T-cell (primary cell): ENCODE measurements at regions not wholly inside any gene's neighbourhood (a gene's known extent, or its start where the extent isn't known, plus 50 kb on each side); places are given as distances from the start of the nearest gene placed in this dataset.

Experiments
- ATAC-seq, 4 experiments: fragments of 200-7000 bp in 3 of 4; fragments of 150-1000 bp in 1 of 4; cut with Tn5 transposase; replicated peaks in 1 of 4; 1 replicate in 3 of 4; 2 replicates in 1 of 4; pipeline ENCODE4 v1.10.0; 2021; ENCODE audit warnings: moderate library complexity in 3 of 4, mild to moderate bottlenecking in 2 of 4, moderate number of reproducible peaks in 1 of 4
- CTCF ChIA-PET, 2 donors: fragments of 300-600 bp; sonication (Branson Sonifier 250); formaldehyde crosslinking; loops; one replicate each; lab custom pipeline; 2022; ENCODE audit warnings: antibody characterized with exemption in 2 of 2; lab: Charles Lee
- POLR2A ChIA-PET, 2 donors: fragments of 300-600 bp; sonication (Branson Sonifier 250); formaldehyde crosslinking; loops; one replicate each; lab custom pipeline; 2022; ENCODE audit warnings: antibody characterized with exemption in 2 of 2; lab: Charles Lee
- DNase-seq, 35 experiments: peaks; one replicate each; pipeline versions ENCODE4 v3.0.0 to v3.0.0-alpha.2; 2013 to 2023
- H3K27ac ChIP-seq: one replicate; pipeline ENCODE4 v1.5.1; 2013; ENCODE audit warnings: low read length
- H3K27me3 ChIP-seq, 2 experiments: replicated peaks in 1 of 2; 1 replicate in 1 of 2; 2 replicates in 1 of 2; pipeline versions ENCODE4 v1.6.1 to v1.7.0; 2013; ENCODE audit warnings: low read length in 1 of 2, mixed read lengths in 1 of 2; ENCODE audit not compliant: control insufficient read depth in 2 of 2, insufficient read depth in 2 of 2; ENCODE audit errors: extremely low read depth in 1 of 2
- H3K36me3 ChIP-seq, 2 donors: 1 replicate in 1 of 2; 2 replicates in 1 of 2; pipeline versions ENCODE4 v1.6.1 to v1.7.0; 2013; ENCODE audit warnings: low read length in 1 of 2; ENCODE audit not compliant: control insufficient read depth in 2 of 2, insufficient read depth in 1 of 2; ENCODE audit errors: extremely low read depth in 1 of 2
- H3K4me1 ChIP-seq, 2 experiments: 1 replicate in 1 of 2; 2 replicates in 1 of 2; pipeline versions ENCODE4 v1.6.1 to v1.7.0; 2013; ENCODE audit warnings: low read length in 2 of 2, mixed read lengths in 1 of 2; ENCODE audit not compliant: insufficient read depth in 2 of 2, control insufficient read depth in 1 of 2; ENCODE audit errors: extremely low read depth in 1 of 2
- H3K4me3 ChIP-seq, 2 donors: 1 replicate in 1 of 2; 2 replicates in 1 of 2; pipeline versions ENCODE4 v1.5.1 to v1.7.0; 2013; ENCODE audit warnings: mild to moderate bottlenecking in 2 of 2, low read length in 1 of 2, moderate library complexity in 1 of 2; ENCODE audit not compliant: control insufficient read depth in 1 of 2; ENCODE audit errors: extremely low read depth in 1 of 2
- H3K9me3 ChIP-seq: 2 replicates; pipeline ENCODE4 v1.7.0; 2013
- H3K27ac Mint-ChIP-seq, 2 donors: one replicate each; pipeline ENCODE4 v1.8.0; 2020 to 2021; ENCODE audit warnings: mild to moderate bottlenecking in 2 of 2, mixed read lengths in 2 of 2
- H3K27me3 Mint-ChIP-seq, 2 donors: one replicate each; pipeline ENCODE4 v1.8.0; 2021 to 2022; ENCODE audit warnings: mixed read lengths in 2 of 2
- H3K36me3 Mint-ChIP-seq: one replicate; pipeline ENCODE4 v1.8.0; 2021; ENCODE audit warnings: mixed read lengths
- H3K4me1 Mint-ChIP-seq, 3 donors: one replicate each; pipeline ENCODE4 v1.8.0; 2020 to 2022; ENCODE audit warnings: mixed read lengths in 3 of 3, mild to moderate bottlenecking in 1 of 3
- H3K4me3 Mint-ChIP-seq, 3 donors: one replicate each; pipeline ENCODE4 v1.8.0; 2020 to 2022; ENCODE audit warnings: mild to moderate bottlenecking in 3 of 3, mixed read lengths in 3 of 3, moderate library complexity in 3 of 3
- H3K9me3 Mint-ChIP-seq, 3 donors: one replicate each; pipeline ENCODE4 v1.8.0; 2020 to 2022; ENCODE audit warnings: mixed read lengths in 3 of 3
- whole genome bisulfite sequencing: methylation state at CpG from one replicate; pipeline ENCODE4 v1.1.5; 2013; ENCODE audit warnings: missing lambda C conversion rate; ENCODE audit not compliant: insufficient coverage; 5-methylcytosine and 5-hydroxymethylcytosine counted together

DNA sequence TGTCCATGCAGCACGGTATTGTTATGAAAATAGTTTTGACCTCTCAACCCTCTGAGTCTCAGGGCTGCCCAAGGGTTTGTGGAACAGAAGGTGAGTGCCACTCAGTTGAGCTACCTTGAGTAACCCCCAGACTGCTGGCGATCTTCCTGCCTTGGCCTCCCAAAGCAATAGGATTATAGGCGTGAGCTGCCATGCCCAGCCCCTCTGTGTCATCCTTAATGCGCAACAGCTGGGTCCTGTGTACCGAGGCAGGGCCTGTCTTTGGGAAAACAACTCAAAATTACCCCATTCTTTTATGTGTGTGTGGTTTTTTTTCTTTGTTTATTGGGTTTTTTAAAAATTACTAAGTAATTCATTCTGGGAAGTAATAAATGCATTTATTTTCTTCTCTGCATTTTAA, 78.3 kb upstream of the TPM1 start:
- Mint-ChIP-seq H3K36me3 (no peaks in the 10 kb centered on the region), H3K4me1 (no peaks in the 10 kb centered on the region), H3K9me3 (no peaks in the 10 kb centered on the region), H3K27ac (no peak overlapping the region), H3K27me3 (no peaks in the 10 kb centered on the region), H3K4me3 (no peak overlapping the region)
- Histone ChIP-seq H3K4me1 (no peaks in the 10 kb centered on the region), H3K9me3 (no peaks in the 10 kb centered on the region), H3K36me3 (no peaks in the 10 kb centered on the region), H3K4me3 (no peak overlapping the region), H3K27ac (no peak overlapping the region), H3K27me3 (peaks cover 0 to 9% of the 10 kb centered on the region in 2 experiments)
- ATAC-seq, result no peak
- no peak for DNase-seq
- ChIA-PET CTCF (no interaction called here), POLR2A (no interaction called here)
- WGBS, result 92% methylated on average over 2 of the region's 5 CpGs

DNA sequence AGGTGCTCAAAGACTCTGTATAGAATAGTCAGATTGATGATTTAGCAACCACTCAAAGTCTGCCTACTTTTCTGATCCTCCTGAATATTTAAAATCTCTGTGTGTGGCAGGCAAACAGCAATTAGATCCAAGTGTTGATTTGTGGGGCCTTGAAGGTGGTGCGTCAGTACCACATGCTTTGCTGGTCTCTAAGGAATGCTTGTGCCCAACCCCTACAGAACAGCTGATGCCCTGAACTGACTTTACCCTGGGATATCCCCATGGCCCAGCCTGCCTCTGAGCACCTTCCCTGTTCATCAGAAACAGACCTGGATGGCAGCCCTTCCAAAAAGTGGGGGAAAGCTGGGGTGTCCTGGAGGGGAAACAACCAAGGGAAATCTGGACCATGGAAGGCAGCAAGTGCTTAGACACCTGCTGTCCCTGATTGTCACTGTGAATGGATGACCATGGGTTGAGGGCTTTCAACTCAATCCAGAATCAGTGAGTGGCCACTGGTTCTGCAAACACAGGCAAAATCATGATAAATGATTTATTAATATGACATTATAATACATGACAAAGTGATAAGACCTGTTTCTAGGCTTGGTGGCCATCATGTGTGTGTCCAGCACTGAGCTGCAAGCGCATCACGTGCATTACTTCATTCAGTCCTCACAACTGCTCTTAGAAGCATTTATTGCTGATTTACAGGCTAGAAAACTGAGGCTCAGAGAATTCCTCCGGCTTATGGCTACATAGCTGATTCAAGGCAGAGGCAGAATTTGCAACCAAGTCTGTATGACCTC, 76.1 kb upstream of the TPM1 start:
- H3K9me3 Mint-ChIP-seq, result no peaks in the 10 kb centered on the region
- no peak overlapping the region for H3K27ac Mint-ChIP-seq

DNA sequence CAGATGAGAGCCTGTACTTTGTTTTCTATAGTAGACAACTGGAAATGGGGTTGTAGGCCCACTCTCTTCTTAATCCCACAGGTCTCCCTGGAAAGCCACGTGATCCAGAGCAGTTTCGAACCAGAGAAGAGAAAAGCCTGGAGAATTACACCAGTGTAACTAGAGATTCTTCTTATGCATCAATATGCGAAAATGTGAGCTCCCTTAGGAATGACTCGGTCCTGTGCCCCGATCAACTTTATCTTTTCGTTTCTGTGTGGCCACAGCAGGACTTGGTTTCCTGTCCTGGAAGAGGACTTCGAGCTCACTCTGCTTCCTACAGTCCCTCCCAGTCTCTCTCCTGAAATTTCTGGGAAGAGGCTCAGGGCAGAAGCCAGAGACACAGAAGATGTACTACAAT, 73.8 kb upstream of the TPM1 start:
- H3K4me1 ChIP-seq, result no peaks in the 10 kb centered on the region
- Mint-ChIP-seq H3K4me1 (no peaks in the 10 kb centered on the region), H3K27me3 (peaks cover 2 to 6% of the 10 kb centered on the region in 2 donors), H3K36me3 (no peaks in the 10 kb centered on the region), H3K27ac (no peak overlapping the region), H3K9me3 (no peaks in the 10 kb centered on the region), H3K4me3 (no peak overlapping the region)
- no peak overlapping the region for H3K4me3 ChIP-seq
- no peak for ATAC-seq
- H3K36me3 ChIP-seq, result no peaks in the 10 kb centered on the region
- no peak for DNase-seq
- ChIA-PET CTCF (no interaction called here), POLR2A (no interaction called here)
- no peaks in the 10 kb centered on the region for H3K9me3 ChIP-seq
- no peak overlapping the region for H3K27ac ChIP-seq
- peaks cover 0 to 2% of the 10 kb centered on the region in 2 experiments for H3K27me3 ChIP-seq
- WGBS, result 58% methylated on average over 6 of the region's 7 CpGs

More for the DNA sequence above, 76.1 kb upstream of the TPM1 start:
- CTCF ChIA-PET, result interaction anchor here (0.6 to 0.9 kb wide), 2 partner anchors 10 to 437 kb away, joined by 3 read pairs; no protein-coding TSS in a partner anchor
- no peaks in the 10 kb centered on the region for H3K4me1 ChIP-seq
- ATAC-seq (no peak), DNase-seq (no peak)
- POLR2A ChIA-PET, result no interaction called here
- no peaks in the 10 kb centered on the region for H3K36me3 ChIP-seq
- H3K4me3 Mint-ChIP-seq, result no peak overlapping the region
- no peak overlapping the region for H3K27ac ChIP-seq
- H3K9me3 ChIP-seq, result no peaks in the 10 kb centered on the region
- WGBS, result 88% methylated on average over 4 of the region's 4 CpGs
- H3K4me1 Mint-ChIP-seq, result no peaks in the 10 kb centered on the region
- peaks cover 0 to 8% of the 10 kb centered on the region in 2 experiments for H3K27me3 ChIP-seq
- no peak overlapping the region for H3K4me3 ChIP-seq
- H3K27me3 Mint-ChIP-seq, result no peaks in the 10 kb centered on the region
- H3K36me3 Mint-ChIP-seq, result no peaks in the 10 kb centered on the region

- 89% methylated on average over 1 of the region's 1 CpG for WGBS
- ATAC-seq (no peak), DNase-seq (no peak)
- Mint-ChIP-seq H3K27me3 (peaks cover 2 to 6% of the 10 kb centered on the region in 2 donors), H3K4me3 (no peak overlapping the region), H3K36me3 (no peaks in the 10 kb centered on the region), H3K27ac (no peak overlapping the region), H3K9me3 (no peaks in the 10 kb centered on the region), H3K4me1 (no peaks in the 10 kb centered on the region)
- CTCF ChIA-PET, result no interaction called here
- H3K9me3 ChIP-seq, result no peaks in the 10 kb centered on the region
- no peaks in the 10 kb centered on the region for H3K4me1 ChIP-seq
- H3K36me3 ChIP-seq, result no peaks in the 10 kb centered on the region
- no peak overlapping the region for H3K27ac ChIP-seq
- H3K27me3 ChIP-seq, result peaks cover 0 to 2% of the 10 kb centered on the region in 2 experiments
- POLR2A ChIA-PET, result no interaction called here
- no peak overlapping the region for H3K4me3 ChIP-seq
Measured at GRCh38 chr15:62969442-62970089, 73.0 kb upstream of the TPM1 start.

- POLR2A ChIA-PET, result no interaction called here
- CTCF ChIA-PET, result no interaction called here
Measured at GRCh38 chr15:62972814-62973213, 69.7 kb upstream of the TPM1 start.

GRCh38 chr15:62975515-62975914, 67.0 kb upstream of the TPM1 start:
- CTCF ChIA-PET, result no interaction called here
- peaks cover 0 to 18% of the 10 kb centered on the region in 2 experiments for H3K27me3 ChIP-seq
- POLR2A ChIA-PET, result no interaction called here
- Mint-ChIP-seq H3K4me1 (no peaks in the 10 kb centered on the region), H3K27ac (no peak overlapping the region), H3K36me3 (no peaks in the 10 kb centered on the region), H3K9me3 (no peaks in the 10 kb centered on the region), H3K27me3 (peaks cover 7 to 16% of the 10 kb centered on the region in 2 donors), H3K4me3 (no peak overlapping the region)
- no peaks in the 10 kb centered on the region for H3K36me3 ChIP-seq
- H3K4me1 ChIP-seq, result no peaks in the 10 kb centered on the region
- H3K4me3 ChIP-seq, result no peak overlapping the region
- DNase-seq (no peak), ATAC-seq (no peak)
- WGBS, result 100% methylated on average over 1 of the region's 8 CpGs
- no peaks in the 10 kb centered on the region for H3K9me3 ChIP-seq
- no peak overlapping the region for H3K27ac ChIP-seq

More at GRCh38 chr15:62972814-62973213, 69.7 kb upstream of the TPM1 start:
- DNase-seq (no peak), ATAC-seq (no peak)
- WGBS, result 70% methylated on average over 4 of the region's 5 CpGs
- Histone ChIP-seq H3K4me1 (no peaks in the 10 kb centered on the region), H3K36me3 (no peaks in the 10 kb centered on the region), H3K4me3 (no peak overlapping the region), H3K27me3 (peaks cover 0 to 5% of the 10 kb centered on the region in 2 experiments), H3K9me3 (no peaks in the 10 kb centered on the region), H3K27ac (no peak overlapping the region)
- Mint-ChIP-seq H3K27ac (no peak overlapping the region), H3K4me3 (no peak overlapping the region), H3K9me3 (no peaks in the 10 kb centered on the region), H3K27me3 (peaks cover 2 to 6% of the 10 kb centered on the region in 2 donors), H3K36me3 (no peaks in the 10 kb centered on the region), H3K4me1 (no peaks in the 10 kb centered on the region)
